ENCODE measurements at regions not wholly inside any gene's neighbourhood (a gene's known extent, or its start where the extent isn't known, plus 50 kb on each side); places are given as distances from the start of the nearest gene placed in this dataset.

DNA sequence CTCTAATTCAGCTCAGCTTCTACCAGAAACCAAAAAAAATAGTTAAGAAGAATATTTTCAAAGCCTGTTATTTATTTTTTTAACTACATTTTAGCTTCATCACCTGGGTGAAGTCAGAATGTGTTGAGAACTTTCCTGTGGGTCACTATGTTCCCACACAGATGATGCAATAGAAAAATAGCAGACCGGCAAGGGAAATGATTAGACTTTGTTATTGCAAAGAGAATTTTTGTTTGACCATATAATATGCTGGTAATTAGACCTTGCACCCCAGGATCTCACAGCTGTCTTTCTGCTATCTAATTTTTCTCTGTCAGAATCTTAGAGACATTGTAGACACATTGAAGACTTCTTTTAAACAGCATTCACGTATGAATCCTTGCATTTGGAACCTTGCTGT, 299.3 kb downstream of the TBX15 start:
- TF ChIP-seq, protein P1, sequence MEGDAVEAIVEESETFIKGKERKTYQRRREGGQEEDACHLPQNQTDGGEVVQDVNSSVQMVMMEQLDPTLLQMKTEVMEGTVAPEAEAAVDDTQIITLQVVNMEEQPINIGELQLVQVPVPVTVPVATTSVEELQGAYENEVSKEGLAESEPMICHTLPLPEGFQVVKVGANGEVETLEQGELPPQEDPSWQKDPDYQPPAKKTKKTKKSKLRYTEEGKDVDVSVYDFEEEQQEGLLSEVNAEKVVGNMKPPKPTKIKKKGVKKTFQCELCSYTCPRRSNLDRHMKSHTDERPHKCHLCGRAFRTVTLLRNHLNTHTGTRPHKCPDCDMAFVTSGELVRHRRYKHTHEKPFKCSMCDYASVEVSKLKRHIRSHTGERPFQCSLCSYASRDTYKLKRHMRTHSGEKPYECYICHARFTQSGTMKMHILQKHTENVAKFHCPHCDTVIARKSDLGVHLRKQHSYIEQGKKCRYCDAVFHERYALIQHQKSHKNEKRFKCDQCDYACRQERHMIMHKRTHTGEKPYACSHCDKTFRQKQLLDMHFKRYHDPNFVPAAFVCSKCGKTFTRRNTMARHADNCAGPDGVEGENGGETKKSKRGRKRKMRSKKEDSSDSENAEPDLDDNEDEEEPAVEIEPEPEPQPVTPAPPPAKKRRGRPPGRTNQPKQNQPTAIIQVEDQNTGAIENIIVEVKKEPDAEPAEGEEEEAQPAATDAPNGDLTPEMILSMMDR (conservative IDR thresholded peaks at IDR 0.05 in 1 of 2, IDR thresholded peaks at IDR 0.05 in 1 of 2; ENCODE audit: extremely low read depth in 1 of 2, insufficient read depth in 1 of 2, low read depth in 1 of 2, low read length in 2 of 2): no peak
- no peak for TF ChIP-seq EZH2 (IDR thresholded peaks at IDR 0.05; ENCODE audit: borderline replicate concordance, low read length)

Measured in mammary epithelial cell (primary cell).